Retina (tissue), 1 donor: ENCODE measurements at regions not wholly inside any gene's neighbourhood (a gene's known extent, or its start where the extent isn't known, plus 50 kb on each side); places are given as distances from the start of the nearest gene placed in this dataset.
"Not testable (repeated sequence)": the region's sequence is repeated elsewhere in the genome, so short reads cannot be mapped to it uniquely, and the experiment has no call there.

Experiments
- DNase-seq: peaks from one replicate; pipeline ENCODE4 v3.0.0-alpha.2; 2016

DNA sequence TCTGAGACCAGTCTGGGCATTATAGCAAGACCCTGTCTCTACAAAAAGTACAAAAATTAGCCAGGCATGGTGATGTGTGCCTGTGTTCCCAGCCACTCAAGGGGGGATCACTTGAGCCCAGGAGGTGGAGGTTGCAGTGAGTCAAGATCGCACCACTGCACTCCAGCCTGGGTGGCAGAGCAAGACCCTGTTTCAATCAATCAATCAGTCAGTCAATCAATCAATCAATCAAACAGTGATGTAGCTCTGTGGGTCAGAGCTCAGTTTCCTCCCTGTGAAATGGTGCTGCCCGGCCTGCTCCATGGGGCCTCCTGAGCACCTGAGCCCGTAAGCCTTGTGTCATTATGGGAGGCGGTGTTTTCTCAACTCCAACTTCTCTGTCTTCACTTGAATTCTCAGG is 167.1 kb upstream of the CIBAR2 start:
- DNase-seq: no peak

DNA sequence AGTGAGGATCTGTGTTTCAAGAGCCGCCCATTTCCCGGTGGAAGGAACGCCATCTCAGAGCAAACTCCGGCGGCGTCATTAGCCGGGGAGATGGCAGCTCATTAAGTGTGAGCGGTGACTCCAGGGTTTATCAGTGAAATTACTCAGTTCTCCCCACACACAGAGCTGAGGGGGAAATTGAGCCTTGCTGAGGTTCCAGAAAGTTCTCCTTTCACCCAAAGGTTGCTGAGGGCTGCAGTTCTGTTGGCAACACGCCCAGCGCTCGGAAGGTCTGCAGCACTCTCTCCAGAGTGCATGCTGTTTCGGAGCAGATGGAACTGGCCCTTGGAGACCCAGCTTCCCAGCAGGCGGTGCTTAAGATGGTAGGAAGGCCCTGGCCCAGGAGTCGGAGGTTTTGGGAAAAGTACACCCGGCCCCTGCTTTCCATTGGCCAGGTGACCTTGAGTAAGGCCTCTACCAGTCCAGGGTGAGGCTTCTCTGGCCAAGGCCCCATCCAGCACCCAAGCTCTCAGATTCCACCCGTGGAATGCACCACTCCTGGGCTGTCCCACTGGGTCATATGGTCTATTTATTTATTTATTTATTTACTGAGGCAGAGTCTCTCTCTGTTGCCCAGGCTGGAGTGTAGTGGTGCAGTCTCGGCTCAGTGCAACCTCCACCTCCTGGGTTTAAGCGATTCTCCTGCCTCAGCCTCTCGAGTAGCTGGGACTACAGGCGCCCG is 167.7 kb upstream of the CIBAR2 start:
- DNase-seq: peak; percentile 62

DNA sequence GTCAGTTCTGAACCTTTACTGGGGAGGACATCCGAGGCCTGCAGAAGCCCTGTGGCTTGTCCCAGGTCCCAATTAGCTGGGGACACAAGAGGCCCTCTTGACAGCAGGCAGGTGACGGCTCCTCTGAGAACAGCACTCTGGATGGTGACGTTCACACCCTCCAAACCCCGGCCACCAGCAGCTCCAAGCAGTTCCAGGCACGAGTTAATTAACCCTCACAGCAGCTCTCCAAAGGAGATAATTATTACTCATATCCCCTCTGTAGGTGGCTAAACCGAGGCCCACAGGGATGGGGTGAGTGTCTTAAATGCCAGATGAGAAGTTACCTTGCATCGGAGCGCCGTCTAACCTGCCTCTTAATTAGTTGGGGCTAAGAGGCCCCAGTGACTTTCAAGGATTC is 168.9 kb upstream of the CIBAR2 start:
- peak; percentile 53 for DNase-seq

GRCh38 chr16:85282842-85283241 is 170.6 kb upstream of the CIBAR2 start:
- DNase-seq: no peak

DNA sequence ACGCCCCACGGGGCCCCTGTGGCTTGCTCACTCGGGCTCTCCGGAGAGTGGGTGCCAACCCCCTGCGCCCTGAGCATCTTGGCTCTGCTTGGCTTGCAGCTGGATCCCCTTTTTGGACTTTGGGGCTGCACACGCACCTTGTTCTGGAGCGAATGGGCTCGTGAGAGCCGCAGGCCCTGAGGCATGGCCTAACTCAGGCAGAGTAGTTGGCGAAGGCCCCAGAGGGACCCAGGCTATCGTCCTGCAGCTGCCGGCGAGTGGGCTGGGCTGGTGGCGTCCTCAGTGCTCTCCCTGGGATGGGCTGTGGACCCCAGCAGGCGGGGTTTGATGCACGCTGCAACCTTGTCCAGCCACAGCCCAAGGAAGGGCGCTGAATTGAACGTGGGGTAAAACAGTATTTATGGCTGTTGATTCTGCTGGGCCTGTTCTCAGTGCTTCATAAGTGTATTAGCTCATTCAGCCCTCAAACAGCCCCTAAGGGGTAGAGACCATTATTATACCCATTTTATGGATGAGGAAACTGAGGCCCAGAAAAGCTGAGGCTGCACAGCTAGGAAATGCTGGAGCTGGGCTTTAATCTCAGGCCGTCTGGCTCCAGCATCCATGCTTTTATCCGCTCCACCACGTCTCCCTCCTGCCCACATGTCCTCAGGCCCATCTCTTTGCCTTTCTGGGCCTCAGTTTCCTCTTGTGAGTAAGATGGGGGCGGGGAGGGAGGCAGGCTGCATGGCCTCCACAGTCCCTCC is 171.2 kb upstream of the CIBAR2 start:
- DNase-seq: no peak

DNA sequence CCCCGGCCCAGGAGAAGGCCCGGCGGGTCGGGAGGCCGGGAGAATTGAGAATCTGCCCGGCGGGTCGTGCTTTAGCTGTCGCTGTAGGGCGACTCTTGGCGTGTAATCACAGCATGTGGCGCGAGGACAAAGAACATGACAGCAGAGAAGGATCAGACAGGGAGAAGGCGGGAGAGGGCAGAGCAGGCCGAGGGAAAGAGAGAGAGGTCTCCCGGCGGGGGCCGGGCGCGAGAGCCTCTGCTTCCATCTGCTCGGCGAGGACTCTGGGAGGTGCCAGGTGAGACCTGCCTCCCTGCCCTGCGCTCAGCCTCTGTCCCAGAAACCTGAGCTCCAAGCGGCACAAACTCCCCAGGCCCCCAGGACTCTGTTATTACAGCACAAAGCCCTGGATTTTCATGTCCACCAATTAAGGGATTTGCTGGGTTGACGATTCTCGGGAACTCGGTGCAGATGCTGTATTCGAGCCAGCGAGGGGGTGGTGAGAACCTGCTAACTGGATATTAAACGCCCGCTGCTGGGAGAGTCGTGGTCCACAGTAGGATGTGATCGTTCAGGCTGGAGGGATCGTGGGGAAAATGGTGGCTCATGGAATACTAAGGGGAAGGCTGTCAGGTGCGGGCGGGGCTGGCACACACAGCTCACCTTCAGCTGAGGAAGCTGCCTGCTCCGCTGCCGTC is 172.0 kb upstream of the CIBAR2 start:
- peak; percentile 93 for DNase-seq

- peak; percentile 47 for DNase-seq
These were observed 173.4 kb upstream of the CIBAR2 start for GRCh38 chr16:85285681-85286065.

DNA sequence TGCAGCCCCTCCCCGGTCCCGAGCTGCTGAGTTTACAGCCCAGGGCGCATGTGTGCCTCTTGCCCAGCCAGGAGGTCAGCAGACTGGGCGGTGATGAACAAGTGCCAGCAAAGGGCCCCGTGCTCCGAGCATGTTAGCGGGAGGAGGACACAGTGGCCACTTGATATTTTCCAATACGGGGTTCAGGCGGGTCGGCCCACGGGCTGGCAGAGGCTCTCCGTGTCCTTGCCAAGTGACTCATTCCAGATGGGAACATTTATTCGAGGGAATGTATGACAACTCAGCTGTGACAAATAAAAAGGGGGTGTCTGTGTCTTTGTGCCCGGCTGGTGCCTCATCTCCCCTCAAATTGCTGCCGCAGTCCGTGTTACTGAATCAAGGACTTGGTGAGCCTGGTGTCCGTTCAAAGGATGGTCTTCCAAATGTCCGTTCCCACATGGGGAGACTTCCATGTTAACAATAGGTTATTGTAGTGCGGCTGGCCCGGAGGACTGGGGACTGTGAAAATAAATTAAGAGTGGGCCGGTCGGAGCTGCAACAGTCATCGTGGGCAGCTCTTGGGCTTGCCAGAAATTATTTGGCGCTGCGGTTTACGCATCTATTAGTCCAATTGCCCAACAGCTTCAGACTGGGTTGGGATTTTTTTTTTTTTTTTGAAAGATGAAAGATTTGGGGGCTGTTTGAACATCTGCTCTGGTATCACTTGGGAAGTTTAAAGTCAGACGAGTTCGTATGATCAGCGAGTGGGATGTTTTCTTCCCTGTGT is 174.0 kb upstream of the CIBAR2 start:
- DNase-seq: peak; percentile 57

DNA sequence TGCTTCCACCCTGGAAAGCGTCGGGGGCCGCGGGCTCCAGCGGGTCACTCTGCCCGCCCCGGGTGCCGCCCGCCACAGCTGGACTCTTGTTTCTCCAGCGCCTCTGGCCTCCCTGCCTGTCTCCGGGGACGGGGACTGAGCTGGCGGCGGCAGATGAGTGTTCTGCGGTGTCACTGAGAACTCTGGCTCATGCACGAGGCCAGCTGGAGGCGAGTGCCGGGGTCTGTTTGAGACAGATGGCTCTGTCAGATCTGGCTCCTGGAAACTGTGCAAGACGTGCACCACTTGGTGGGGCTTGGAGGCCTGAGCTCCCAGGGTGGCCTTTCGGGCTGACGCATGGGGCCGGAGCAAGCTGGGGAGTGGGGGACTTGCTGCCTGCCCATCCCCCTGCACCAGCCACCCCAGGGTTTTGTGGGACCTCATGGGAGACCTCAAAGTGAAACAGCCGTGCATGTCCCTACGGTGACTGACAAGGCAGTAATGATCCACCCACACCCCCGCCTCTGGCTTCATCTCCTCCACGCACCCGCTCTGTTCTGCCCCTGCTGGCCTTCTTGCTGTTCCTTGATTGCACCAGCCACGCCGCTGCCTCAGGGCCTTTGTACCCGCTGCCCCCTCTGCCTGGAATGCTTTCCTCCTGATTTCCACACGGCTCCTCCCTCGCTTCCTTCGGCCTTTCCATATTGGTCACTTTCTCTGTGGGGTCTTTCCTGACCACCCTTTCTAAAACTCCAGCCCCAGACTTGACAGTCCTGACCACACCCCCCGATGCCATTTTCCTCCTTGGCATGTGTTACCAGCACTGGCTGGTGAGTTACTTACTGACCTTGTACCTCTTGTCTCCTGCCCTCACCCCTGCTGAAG is 174.9 kb upstream of the CIBAR2 start:
- DNase-seq: peak; percentile 89

DNA sequence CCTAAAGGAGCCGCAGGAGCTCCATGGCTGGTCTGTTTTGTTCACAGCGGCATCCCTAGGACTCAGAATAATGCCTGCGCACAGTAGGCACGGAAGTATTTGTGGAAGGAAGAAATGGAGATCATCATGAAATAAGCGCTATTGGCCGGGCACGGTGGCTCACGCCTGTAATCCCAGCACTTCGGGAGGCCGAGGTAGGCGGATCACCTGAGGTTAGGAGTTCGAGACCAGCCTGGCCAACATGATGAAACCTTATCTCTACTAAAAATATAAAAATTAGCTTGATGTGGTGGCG is 175.5 kb upstream of the CIBAR2 start:
- not testable (repeated sequence) for DNase-seq

DNA sequence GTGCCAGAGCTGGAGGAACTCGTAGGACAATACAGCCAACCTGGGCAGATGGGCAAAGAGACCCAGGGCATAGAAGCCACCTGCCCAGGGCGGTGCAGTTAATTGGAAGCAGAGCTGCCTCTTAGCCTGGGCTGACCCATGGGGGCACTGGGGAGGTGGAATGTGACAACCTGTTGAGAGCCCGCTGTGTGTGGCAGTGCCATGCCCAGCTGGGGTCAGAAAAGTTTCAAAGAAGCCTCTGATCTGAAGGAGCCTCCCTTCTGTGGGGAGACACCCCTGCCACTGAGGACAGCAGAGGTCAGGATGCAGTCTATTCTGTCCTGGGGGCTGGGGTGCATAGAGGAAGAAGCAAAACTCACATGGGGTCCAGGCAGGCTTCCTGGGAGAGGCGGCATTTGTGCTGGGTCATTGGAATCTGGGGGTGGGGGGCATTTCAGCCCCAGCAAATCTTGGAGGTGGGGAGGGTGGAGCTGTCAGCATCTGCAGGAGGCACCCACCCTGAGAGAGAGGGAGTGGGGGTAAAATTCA is 176.1 kb upstream of the CIBAR2 start:
- no peak for DNase-seq

DNA sequence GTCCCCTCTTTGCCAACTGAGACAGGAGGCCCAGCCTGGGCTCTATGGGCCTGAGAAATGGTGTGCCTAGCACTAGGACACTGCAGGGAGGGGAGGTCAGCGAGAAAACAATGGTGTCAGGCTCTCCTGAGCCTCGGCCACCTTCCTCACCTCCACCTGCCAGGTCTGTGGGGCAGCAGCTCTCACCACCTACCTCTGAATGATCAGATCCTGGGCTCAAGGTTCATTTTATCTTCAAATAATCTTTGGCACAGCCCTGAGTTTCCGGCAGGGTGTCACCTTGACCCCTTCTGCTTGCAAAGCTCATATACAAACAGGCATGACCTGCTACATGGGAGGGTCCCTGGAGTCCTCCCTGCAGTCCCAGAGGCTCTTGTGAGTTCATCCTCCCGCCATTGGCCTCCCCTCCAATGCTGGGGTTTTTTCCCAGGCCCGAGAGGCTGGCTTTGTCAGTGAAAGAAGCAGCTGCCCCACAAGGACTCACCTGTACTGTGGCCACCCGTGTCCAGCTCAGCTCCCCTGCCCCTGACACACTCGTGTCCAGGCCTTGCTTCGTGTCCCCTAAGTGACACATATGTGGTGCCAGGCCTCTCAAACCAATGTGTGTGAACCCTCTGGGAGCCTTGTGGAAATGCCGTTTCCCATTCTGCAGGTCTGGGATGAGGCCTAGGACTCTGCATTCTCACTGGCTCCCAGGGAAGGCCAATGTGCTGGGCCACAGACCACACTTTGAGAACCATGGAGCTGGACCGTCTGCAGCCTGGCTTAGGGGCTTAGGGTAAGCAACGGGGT is 176.8 kb upstream of the CIBAR2 start:
- DNase-seq: no peak

DNA sequence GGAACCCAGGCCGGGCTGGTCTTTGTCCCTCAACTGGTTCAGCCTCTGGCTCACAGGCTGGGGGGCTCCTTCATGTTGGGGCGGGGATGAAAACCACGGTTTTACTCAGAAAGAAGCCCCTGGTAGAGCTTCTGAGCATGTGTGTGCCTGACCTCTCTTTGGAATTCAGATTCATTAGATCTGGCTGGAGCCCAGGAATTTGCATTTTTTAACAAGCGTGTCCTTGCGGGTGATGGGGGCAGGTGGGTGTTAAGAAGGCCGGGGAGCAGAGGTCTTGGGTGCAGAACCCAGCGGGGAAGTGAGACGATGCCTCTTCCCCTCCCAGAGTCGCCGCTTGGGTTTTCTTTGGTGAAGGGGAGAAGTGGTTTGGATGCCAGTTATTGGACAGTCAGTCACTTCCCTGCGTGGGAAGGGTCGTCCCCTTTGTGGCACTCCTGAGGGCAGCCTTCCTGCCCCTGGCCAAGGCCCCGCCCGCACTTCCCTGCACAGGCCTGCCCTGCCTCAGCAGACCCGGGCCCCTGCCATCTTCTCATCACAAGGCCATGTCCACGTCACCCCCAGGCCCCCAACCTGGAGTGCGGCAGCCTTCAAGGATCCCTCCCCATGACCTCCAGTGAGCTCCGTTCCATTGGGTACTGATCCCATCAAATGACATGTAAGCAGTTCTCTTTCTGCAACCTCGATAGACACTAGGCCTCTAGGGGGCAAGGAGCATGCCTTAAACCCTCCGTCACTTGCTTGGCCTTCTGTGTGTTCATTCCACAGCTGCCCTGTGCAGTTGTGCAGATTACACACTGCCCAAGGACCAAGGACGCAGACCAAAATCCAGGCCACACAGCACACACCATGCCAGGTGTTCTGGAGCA is 177.7 kb upstream of the CIBAR2 start:
- DNase-seq: peak; percentile 44

GRCh38 chr16:85290626-85291301 is 178.5 kb upstream of the CIBAR2 start:
- peak; percentile 40 for DNase-seq

GRCh38 chr16:85291302-85292148 is 179.3 kb upstream of the CIBAR2 start:
- peak; percentile 83 for DNase-seq

GRCh38 chr16:85293458-85293857 is 181.2 kb upstream of the CIBAR2 start:
- DNase-seq: no peak

DNA sequence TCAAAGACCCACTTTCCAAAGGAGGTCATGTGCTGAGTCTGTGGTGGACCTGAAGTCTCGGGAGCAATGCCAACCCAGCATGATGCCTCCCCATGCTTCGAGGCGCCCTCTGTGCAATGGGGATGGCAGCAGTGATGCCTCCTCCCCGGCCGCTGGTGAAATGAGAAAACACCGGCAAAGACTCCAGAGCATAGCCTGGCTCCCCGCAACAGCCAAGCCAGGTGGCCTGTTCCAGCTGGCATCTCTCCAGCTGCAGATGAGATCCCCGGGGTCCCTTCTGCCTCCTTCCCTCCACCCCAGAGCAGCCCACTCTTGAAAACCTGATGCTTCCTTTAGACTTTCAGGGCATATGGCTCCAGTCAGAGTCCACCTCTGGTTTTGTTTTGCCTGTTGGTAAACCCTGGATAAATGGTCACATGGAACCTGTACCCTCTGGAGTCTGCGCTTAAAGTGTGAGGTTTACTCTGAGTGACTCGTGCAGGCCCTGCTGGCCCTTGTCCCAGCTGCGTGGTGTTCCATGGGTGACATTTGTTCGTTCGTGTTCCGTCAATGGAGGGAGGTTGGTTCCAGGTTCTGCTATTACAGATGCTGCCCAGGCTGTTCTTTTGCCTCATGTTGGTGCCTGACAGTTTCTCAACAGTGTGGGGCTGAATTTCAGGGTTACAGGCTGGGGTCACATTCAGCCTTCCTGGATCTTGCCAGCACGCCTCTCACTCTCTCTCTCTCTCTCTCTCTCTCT is 181.8 kb upstream of the CIBAR2 start:
- no peak for DNase-seq
